HG02884 (cell line): ENCODE measurements at regions not wholly inside any gene's neighbourhood (a gene's known extent, or its start where the extent isn't known, plus 50 kb on each side); places are given as distances from the start of the nearest gene placed in this dataset.

Experiments used
- ATAC-seq: cut with Tn5 transposase; IDR thresholded peaks from one replicate; pipeline ENCODE4 v1.9.1; 2021; ENCODE audit warnings: mild to moderate bottlenecking, moderate library complexity; ENCODE audit not compliant: unreplicated experiment

- no peak for ATAC-seq
Observed at GRCh38 chr18:68469049-68469625, 245.8 kb downstream of the TMX3 start.

DNA sequence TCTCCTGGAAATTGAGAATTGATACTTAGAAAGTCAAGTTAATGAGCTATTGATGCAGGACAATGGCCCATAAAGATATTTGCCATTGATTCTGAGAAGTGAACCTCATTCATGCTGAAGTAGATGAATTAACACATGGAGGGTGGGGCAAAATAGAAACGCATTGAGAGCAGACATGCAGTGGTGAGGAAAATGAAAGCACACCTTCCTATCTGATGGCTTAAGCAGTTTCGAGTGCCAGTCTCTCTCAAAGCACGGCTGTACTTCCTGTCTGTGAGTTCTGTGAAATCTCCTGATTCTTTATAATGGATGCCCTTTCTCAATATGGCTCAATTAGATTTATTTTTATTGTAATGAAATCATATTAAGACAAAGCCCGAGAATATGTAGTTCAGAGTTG lies 247.0 kb downstream of the TMX3 start:
- no peak for ATAC-seq

DNA sequence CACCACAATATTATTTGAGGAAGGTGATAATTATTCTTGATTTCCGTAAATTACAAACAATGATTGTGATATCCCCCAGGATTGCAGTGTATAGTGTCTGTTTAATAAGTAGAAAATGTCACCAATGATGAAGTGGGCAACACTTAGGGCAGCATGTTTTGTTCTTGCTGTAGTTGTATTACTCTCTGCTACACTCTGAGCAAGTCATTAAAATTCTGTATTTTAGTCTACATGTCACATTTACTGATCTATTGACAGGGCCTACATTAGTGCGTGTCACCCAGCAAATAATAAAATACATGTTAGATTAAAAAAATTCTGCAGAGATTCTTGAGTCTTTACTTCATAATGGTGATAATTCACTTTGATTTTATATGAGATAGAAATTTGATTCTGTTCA lies 247.6 kb downstream of the TMX3 start:
- ATAC-seq: no peak

DNA sequence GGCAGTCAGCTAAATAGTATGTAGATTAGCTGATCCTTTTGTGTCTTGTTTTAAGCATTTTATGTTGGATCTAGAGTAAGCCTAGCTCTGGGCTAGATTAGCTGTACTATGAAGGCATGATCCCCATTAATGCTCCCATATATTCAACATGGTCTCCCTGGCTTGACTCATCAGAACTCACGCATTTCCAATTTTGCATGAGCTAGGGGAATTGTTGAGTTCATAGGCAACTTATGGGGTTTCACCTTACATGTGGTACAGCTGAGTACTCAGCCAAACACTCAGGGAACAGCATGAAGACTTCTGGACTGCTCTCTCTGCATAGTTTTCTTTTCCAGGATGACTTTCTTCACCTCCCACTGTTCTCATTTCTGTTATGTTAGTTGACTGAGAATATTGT lies 248.2 kb downstream of the TMX3 start:
- ATAC-seq: no peak

DNA sequence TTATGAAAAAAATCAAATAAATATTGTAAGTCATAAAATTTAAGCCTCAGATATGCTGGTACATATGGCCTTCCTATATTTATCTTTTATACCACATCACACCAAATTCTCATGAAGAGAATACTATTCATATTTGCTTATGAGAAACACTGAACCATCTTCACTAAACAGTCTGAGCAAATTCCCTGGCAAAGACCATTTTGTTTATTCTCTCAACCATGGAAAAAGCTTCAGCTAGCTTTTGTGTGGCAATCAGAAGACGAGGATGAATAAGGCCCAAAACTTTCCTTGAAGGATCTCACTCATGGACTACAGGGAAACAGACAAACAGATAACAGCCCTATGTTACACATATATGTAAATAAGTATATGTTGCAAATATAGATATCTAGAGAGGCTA lies 252.1 kb downstream of the TMX3 start:
- ATAC-seq: no peak

DNA sequence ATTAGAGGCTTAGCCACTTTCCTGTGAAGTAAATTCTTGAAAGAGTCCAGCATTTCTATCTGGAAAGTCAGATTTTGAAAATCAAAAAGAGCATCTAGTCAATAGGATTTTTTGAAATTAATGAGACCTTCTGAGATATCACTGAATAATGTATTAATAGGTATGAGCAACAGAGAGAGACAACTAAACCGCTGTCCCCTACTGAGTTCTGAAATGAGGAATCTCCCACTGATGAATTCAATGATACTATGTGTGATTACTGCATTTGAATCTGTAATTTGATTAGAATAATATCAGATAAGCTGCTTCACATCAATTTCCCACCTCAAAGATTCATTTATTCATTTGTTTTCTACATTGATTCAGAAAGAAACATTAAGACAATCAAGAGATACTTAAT lies 252.8 kb downstream of the TMX3 start:
- no peak for ATAC-seq

DNA sequence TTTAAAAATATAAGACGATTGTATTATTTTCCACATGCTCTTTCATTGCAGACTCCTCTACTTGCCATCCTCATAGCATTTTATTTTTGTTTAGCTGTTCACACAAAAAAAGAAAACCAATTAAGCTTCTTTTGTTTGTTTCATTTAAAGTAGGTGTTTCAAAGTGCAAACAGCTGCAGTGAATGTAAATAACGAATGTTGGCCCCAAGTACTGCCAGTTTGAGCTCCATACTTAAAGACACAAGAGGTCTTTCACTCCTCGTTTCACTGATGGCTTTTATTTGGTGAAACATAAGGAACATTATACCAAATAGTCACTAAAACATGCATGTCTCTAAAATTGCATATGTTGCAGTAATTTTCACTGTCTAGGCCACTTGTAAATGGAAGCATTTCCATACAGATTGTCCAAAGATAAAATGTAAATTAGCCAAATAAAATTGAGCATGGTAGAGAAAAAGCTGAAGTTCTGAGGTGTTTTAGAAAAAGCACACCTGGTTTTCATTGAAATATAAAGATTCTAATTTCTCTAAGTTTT lies 253.4 kb downstream of the TMX3 start:
- no peak for ATAC-seq

DNA sequence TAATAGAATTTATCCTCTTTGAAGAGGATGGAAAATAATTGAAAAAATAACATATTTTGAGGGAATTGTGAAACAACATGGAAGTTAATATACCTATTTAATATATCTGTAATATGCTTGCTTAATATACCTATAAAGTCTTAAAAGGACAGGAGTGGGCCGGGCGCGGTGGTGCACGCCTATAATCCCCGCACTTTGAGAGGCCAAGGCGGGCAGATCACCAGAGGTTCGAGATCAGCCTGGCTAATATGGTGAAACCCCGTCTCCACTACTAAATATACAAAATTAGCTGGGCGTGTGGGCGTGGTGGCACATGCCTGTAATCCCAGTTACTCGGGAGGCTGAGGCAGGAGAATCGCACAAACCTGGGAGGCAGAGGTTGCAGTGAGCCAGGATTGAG lies 254.9 kb downstream of the TMX3 start:
- no peak for ATAC-seq

DNA sequence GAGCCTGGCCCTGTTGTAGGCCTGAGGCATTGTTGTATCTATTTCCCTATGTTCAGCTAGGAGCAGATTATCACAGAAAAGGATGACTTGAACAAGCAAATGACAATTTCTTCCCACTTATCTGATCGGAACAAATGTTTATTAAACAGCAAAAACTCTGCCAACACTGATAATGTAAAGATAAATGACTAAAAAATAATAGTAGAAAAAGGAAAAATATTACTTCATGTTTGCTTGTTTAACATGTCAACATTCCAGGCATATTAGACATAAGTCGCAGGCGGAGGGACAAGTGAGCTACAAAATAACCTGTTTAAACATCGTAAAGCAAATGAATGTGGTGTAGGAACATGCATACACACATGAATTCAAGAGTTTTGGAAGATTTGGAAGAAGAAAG lies 257.9 kb downstream of the TMX3 start:
- ATAC-seq: no peak

GRCh38 chr18:68455229-68455603 lies 259.7 kb downstream of the TMX3 start:
- no peak for ATAC-seq

DNA sequence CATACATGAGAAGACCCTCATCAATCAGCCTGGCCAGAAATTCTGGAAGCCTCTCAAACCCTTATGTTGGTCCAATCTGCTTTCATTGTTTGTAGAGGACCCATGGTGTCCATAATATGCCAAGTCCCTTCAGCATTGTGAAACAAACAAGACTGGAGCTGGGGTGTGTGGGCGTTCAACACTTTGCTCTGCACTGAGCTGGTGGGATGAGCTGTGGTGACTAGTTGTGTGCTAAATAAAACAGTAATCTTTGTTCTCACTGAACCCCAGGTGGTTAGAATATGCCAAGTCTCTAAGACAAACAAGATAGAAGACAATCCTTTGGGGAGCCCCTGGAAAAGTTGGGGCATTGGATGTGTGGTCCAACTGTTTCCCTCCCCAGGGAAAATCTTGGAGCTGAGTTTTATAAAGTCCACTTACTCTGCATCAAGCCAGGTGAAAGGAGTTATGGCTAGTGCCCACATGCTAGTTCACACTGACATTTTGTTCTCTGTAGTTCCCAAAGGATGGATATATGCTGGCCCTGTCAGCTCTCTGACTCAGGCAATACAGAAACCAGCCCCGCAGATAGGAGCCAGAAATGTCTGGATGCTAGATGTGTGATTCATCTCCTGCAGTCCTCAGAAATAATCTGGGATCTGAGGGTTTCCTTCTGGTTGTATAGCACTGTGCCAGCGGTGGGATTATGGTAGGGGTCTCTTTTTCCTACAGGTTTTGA lies 260.2 kb downstream of the TMX3 start:
- ATAC-seq: no peak

GRCh38 chr18:68449292-68449691 lies 265.6 kb downstream of the TMX3 start:
- no peak for ATAC-seq

DNA sequence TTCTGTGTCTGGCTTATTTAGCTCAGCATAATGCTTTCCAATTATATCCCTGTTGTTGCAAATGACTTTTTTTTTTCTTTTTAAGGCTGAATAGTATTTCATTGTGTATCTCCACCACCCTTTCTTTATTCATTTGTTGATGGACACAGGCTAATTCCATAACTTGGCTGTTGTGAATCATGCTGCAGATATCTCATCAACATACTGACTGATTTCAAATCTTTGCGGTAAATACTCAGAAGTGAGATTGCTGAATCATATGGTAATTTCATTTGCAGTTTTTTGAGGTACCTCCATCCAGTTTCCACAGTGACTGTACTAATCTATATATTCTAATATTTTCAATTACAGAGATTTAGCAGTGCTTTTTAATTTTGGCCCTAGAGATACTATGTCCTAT lies 266.2 kb downstream of the TMX3 start:
- ATAC-seq: no peak

- ATAC-seq: no peak
Observed at GRCh38 chr18:68447286-68447685, 267.6 kb downstream of the TMX3 start.

DNA sequence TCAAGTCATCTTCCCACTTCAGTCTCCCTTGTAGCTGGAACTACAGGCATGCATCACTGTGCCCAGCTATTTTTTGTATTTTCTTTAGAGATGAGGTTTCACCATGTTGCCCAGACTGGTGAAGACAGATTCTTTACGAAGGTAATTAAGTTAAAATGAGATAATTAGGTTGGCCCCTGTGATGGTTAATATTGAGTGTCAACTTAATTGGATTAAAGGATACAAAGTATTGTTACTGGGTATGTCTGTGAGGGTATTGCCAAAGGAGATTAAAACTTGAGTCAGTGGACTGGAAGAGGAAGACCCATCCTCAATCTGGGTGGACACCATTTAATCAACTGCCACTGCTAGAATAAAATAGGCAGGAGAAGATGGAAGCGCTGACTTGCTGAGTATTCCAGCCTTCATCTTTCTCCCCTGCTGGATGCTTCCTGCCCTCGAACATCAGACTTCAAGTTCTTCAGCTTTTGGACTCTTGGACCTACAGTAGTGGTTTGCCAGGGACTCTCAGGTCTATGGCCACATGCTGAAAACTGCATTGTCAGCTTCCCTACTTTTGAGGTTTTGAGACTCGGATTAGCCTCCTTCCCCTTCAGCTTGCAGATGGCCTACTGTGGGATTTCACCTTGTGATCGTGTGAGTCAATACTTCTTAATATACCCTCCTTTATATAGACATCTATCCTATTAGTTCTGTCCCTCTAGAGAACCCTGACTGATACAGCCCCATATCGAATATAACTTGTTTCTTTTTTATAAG lies 269.1 kb downstream of the TMX3 start:
- ATAC-seq: no peak

DNA sequence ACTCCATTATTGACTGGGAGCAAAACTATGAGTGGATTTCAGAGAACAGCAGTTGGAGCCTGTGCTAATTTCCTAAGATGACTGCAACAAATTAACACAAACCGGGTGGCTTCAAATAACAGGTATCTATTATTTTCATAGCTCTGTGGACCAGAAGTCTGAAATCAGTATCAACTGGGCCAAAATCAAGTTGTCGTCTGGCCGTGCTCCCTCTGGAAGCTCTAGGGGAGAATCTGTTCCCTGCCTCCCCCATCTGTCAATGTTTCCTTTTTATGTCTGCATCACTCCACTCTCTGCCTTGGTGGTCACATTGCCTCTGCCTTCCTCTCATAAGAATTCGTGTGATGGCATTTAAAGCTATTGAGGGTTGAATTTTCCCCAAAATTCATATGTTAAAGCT lies 269.8 kb downstream of the TMX3 start:
- ATAC-seq: no peak

- ATAC-seq: no peak
Observed at GRCh38 chr18:68441241-68441640, 273.7 kb downstream of the TMX3 start.

DNA sequence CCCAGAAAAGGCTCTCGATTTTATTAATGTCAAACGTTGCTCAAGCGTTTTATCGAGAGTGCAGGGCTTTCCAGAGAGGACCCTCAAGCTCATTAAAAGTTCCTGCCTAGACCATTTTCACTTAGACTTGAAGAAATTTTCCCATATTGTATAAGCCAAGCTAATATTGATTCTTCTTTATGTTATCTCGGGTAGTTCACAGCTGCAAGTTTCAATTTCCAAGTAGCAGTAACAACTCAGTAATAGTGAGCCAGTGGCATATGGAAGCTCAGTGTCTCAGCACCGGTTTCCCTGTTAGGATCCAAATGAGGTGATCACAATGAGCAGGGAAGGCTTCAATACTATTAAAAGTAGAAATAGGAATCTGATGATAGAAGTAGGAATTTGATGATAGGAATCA lies 274.5 kb downstream of the TMX3 start:
- ATAC-seq: no peak

DNA sequence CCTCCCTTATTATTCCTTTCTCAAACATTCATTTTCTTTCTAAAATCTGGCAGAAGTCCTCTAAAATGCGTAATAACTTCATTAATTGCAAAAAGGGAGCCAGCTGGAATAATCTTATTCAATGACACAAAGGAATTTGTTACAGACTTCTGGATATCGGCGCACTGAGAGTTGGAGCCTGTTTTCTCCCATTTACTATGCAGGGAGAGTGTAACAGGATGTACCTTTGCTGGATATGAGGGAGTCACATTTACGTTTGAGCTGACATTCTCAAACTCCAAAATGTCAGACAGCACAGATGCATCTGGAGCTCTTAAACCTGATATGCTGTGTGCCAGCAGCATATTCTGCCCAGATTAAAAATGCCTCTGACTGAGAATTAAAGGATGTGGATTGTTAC lies 275.3 kb downstream of the TMX3 start:
- ATAC-seq: no peak

- no peak for ATAC-seq
Observed at GRCh38 chr18:68438983-68439382, 275.9 kb downstream of the TMX3 start.

GRCh38 chr18:68438536-68438935 lies 276.4 kb downstream of the TMX3 start:
- no peak for ATAC-seq

DNA sequence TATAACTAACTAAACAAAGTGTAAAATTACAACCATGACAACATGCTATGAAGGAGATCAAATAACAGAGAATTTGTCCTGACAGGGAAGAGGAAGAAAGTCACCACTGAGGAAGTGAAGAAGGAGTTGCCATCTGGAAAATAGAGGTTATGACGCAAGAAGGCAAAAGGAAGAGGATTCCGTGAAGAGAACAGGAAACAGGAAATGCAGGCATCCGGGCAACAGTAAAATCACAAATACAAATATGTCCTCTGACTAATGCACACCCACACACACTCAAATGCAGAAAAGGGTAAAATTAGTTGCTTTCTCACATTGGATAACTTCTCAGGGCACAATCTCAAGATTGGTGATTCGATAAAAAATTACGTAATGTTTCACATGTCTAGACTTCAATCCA lies 278.4 kb downstream of the TMX3 start:
- no peak for ATAC-seq
